Kidney (tissue), 13 donors: ENCODE measurements at regions not wholly inside any gene's neighbourhood (a gene's known extent, or its start where the extent isn't known, plus 50 kb on each side); places are given as distances from the start of the nearest gene placed in this dataset.
A peak's percentile ranks its signal among the peaks of the same experiment; 100 is the strongest.
"Not testable (repeated sequence)": the region's sequence is repeated elsewhere in the genome, so short reads cannot be mapped to it uniquely, and the experiment has no call there.

Experiments used
- DNase-seq, 5 donors: peaks; one replicate each; pipeline ENCODE4 v3.0.0-alpha.2; 2013 to 2020
- FAIRE-seq: peaks from 2 replicates; lab custom pipeline; 2012; peaks lifted over from hg19 to GRCh38; lab: Jason Lieb, UNC
- H3K27ac ChIP-seq, 2 donors: one replicate each; pipeline ENCODE4 v1.7.0; 2013; ENCODE audit warnings: low read depth in 2 of 2, low read length in 2 of 2, inconsistent platforms in 1 of 2
- H3K27me3 ChIP-seq: one replicate; pipeline ENCODE4 v1.7.1; 2013; ENCODE audit warnings: low read length, inconsistent platforms; ENCODE audit not compliant: control insufficient read depth, insufficient read depth
- H3K36me3 ChIP-seq, 3 donors: one replicate each; pipeline versions ENCODE4 v1.7.0 to v1.7.1; 2013; ENCODE audit warnings: low read length in 3 of 3, control low read depth in 1 of 3, inconsistent platforms in 1 of 3; ENCODE audit not compliant: insufficient read depth in 3 of 3, control insufficient read depth in 2 of 3
- H3K4me1 ChIP-seq, 3 donors: one replicate each; pipeline versions ENCODE4 v1.7.0 to v1.7.1; 2013; ENCODE audit warnings: low read length in 3 of 3, inconsistent platforms in 1 of 3, low read depth in 1 of 3; ENCODE audit not compliant: control insufficient read depth in 2 of 3, insufficient read depth in 2 of 3
- H3K4me3 ChIP-seq, 3 donors: one replicate each; pipeline versions ENCODE4 v1.7.0 to v1.8.1; 2013; ENCODE audit warnings: low read length in 3 of 3, control low read depth in 1 of 3, inconsistent platforms in 1 of 3
- H3K9ac ChIP-seq, 3 donors: one replicate each; pipeline versions ENCODE4 v1.7.0 to v1.7.1; 2013; ENCODE audit warnings: low read length in 3 of 3, control low read depth in 1 of 3, inconsistent platforms in 1 of 3
- H3K9me3 ChIP-seq, 3 donors: one replicate each; pipeline versions ENCODE4 v1.7.0 to v1.7.1; 2013; ENCODE audit warnings: low read length in 3 of 3, control low read depth in 1 of 3, inconsistent platforms in 1 of 3; ENCODE audit not compliant: control insufficient read depth in 2 of 3, insufficient read depth in 1 of 3
- CTCF ChIP-seq: IDR thresholded peaks from 3 replicates; pipeline ENCODE4 v1.5.1; 2012; ENCODE audit warnings: mild to moderate bottlenecking, moderate library complexity, borderline replicate concordance; ENCODE audit not compliant: insufficient read depth; ENCODE audit errors: extremely low read depth
- intact Hi-C: fragments of 100-400 bp; cut with DNase I; formaldehyde crosslinking; loops from one replicate; pipeline ENCODE4 v1.11.1; 2022
- donor health status: control.
- donor health status: control.
- donor health status: control.
- donor health status: control.
- donor health status: control.
- donor health status: DM: yes; HTN: yes; CAD: no.
- donor health status: Normal renal cell carcinoma (clear cell type).

GRCh38 chr12:131271724-131272123 is 318.0 kb downstream of the ADGRD1 start:
- Histone ChIP-seq H3K9ac (no peak overlapping the region), H3K36me3 (no peaks in the 10 kb centered on the region), H3K27ac (no peak overlapping the region), H3K9me3 (no peaks in the 10 kb centered on the region), H3K4me3 (no peak overlapping the region), H3K4me1 (no peaks in the 10 kb centered on the region), H3K27me3 (no peaks in the 10 kb centered on the region)
- TF ChIP-seq CTCF, result no peak
- no peak for FAIRE-seq
- no peak for DNase-seq
- intact Hi-C loops, result no loop called here

GRCh38 chr12:131272283-131272814 is 318.6 kb downstream of the ADGRD1 start:
- H3K27me3 ChIP-seq, H3K36me3 ChIP-seq, H3K9ac ChIP-seq, H3K27ac ChIP-seq, H3K9me3 ChIP-seq, H3K4me3 ChIP-seq, intact Hi-C loops, FAIRE-seq, H3K4me1 ChIP-seq: not testable (repeated sequence)
- peak in 1 of 5 donors; percentile 29 for DNase-seq

- FAIRE-seq (no peak), DNase-seq (peak in 1 of 5 donors; percentile 6)
- H3K9ac ChIP-seq, result no peak overlapping the region
- H3K27me3 ChIP-seq, result no peaks in the 10 kb centered on the region
- no peak for TF ChIP-seq CTCF
- H3K9me3 ChIP-seq, result no peaks in the 10 kb centered on the region
- no peaks in the 10 kb centered on the region for H3K36me3 ChIP-seq
- H3K4me1 ChIP-seq, result no peaks in the 10 kb centered on the region
- no peak overlapping the region for H3K4me3 ChIP-seq
- no peak overlapping the region for H3K27ac ChIP-seq
- intact Hi-C loops, result no loop called here
Observed at GRCh38 chr12:131273291-131273845, 319.7 kb downstream of the ADGRD1 start.

DNA sequence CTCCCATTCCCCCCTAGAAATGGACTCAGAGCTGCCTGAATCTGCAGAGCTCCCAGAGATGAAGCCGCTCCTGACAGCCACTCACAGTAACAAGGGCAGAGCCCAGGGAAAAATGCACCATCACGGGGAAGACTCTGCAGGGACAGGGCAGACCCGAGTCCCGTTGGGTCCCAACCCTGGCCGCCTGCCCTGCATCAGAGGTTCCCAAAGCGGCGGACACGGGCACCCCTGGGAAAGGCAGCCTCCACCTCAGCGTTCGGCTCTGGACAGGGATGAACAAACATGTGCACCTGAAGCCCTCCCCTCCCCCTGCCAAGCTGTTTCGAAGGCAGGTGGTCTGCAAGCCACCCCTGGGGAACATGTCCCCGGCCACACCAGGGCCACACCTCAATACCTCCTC is 320.4 kb downstream of the ADGRD1 start:
- H3K9me3 ChIP-seq, result no peaks in the 10 kb centered on the region
- intact Hi-C loops, result no loop called here
- no peak for TF ChIP-seq CTCF
- H3K9ac ChIP-seq, result no peak overlapping the region
- DNase-seq (peak in 1 of 5 donors; percentile 61), FAIRE-seq (no peak)
- no peaks in the 10 kb centered on the region for H3K36me3 ChIP-seq
- no peak overlapping the region for H3K4me3 ChIP-seq
- no peaks in the 10 kb centered on the region for H3K27me3 ChIP-seq
- H3K27ac ChIP-seq, result no peak overlapping the region
- H3K4me1 ChIP-seq, result no peaks in the 10 kb centered on the region
